HG03442 (cell line): ENCODE measurements at regions not wholly inside any gene's neighbourhood (a gene's known extent, or its start where the extent isn't known, plus 50 kb on each side); places are given as distances from the start of the nearest gene placed in this dataset.
"Not testable (repeated sequence)": the region's sequence is repeated elsewhere in the genome, so short reads cannot be mapped to it uniquely, and the experiment has no call there.

Source experiments
- ATAC-seq: cut with Tn5 transposase; IDR thresholded peaks from one replicate; pipeline ENCODE4 v1.9.1; 2021; ENCODE audit warnings: mild to moderate bottlenecking, moderate library complexity; ENCODE audit not compliant: unreplicated experiment

DNA sequence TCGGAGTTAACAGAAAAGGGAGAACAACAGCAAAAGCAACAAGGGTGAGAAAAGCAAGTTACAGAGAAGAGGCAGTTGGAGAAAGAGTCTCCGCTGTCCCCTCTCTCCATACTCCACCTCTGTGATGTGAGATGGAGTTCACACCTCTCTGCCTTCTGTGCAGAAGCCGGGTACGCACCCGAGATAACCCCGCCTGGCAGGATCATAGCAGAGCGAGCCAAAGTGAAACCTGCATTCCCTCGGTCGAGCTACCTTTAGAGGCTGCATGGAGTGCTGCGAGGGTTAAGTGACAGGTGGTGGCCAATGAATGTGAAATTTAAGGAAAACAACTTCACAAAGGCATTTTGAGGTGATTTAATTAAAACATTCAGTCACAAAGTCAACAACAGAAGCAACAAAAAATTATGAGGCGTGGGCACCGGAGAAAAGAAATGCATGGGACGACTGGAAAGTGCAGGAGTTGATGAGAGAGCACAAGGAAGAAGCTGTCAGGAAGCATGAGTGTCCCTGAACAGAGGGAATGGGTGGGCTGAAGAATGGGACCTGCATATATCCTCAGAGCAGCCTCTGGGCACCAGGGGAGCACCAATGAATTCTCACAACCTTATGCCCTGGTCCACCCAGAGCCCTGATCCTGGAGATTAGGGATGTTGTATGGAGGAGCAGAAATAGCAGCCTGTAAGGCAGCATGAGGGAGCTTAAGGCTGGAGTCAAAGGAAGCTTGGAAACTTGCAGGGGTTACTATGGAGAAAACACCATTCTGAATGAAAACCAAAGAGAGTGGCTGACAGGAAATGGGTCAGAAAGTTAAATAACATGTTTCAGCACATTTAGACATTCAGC, 208.3 kb downstream of the EMP1 start:
- no peak for ATAC-seq

DNA sequence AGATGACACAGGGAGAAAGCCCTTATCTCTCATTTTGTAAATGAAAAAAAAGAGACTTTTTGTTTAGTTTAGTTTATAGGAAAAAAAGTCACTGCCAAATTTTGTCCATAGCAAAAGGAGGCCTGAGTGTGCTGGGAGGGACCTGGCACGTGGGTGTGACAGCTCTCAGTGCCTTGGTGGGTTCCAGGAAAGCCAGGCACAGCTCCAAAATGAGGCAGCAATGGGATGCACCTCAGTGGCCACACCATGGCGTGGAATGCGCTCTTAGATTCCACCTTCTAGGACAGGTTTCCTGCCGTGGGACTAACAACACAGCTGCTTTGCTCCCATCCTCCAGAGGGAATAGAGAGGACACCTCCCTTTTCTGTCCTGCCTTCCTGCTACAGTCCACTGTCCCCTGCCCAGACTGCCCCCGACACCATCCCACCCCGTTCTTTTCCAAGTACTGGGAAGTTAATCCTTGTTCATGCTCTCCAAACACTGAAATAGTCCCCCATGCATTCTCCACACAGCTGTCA, 207.6 kb downstream of the EMP1 start:
- ATAC-seq: no peak

DNA sequence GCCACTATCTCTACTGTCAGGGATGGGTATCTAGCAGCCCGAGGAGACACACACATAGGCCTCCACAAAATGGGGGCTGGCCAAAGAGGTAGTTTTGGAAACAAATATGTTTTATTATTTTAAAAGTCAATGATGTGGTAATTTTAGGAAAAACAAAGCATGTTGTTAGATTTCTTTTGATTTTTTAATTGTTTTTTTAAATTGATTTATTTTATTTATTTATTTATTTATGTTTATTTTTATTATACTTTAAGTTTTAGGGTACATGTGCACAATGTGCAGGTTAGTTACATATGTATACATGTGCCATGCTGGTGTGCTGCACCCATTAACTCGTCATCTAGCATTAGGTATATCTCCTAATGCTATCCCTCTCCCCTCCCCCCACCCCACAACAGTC, 194.8 kb downstream of the EMP1 start:
- not testable (repeated sequence) for ATAC-seq

DNA sequence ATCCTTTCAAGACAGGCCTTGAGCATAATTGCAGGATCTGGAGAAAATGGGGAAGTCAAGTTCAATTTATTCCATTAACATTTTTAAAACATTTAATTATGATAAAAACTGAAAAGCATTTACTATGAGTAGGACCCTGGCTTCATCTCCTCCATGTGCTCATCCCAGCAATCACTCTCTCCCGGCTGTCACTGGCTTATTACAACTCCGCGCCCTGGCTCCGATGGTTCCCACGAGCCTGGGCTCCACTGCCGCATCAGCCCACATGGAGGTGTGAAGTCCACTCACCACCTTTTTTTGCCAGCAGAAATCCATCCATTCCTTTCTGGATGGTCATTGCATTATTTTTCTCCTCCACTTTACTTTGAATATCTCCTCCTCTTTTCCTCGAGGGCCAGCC, 194.4 kb downstream of the EMP1 start:
- ATAC-seq: no peak

DNA sequence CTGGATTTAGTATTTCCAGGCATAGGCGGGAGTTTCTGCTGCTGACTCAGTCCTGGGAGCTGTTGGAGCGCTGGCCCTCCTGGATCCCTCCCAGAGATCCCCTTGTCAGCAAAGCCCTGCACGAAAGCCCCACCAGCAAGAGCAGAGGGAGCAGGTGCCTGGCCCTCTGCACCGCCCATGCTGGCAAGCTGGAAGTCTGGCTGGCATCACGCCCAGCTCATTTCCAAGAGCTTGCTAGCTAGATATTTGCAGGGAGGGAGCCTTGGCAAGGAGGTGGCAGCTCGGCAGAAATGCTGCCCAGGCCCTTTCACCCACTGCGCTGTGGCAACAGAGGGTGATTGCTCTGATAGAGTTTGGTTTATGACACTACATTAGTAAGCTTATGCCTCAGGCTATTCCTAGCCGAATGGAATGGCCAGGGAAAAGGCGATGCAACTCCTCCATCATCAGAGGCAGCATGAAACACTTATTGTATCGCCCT, 193.9 kb downstream of the EMP1 start:
- ATAC-seq: no peak

DNA sequence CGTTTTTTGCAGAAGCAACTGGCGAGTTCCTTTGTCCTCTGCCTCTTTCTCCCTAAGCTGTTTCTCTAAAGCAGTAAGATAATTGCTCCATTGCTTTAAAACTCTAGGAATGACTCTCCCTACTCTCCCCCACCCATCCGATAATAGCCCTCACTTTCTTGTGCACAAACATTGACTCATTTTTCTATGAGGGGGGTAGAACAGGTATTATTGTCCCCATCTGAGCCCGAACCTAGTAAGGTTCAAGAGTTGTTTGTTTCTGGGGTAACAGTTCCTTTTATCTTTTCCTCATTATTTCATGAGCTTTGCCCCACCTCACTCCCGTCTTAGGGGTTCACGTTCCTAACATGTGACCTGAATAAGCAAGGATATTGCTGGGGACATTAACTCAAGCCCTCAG, 190.6 kb downstream of the EMP1 start:
- no peak for ATAC-seq

DNA sequence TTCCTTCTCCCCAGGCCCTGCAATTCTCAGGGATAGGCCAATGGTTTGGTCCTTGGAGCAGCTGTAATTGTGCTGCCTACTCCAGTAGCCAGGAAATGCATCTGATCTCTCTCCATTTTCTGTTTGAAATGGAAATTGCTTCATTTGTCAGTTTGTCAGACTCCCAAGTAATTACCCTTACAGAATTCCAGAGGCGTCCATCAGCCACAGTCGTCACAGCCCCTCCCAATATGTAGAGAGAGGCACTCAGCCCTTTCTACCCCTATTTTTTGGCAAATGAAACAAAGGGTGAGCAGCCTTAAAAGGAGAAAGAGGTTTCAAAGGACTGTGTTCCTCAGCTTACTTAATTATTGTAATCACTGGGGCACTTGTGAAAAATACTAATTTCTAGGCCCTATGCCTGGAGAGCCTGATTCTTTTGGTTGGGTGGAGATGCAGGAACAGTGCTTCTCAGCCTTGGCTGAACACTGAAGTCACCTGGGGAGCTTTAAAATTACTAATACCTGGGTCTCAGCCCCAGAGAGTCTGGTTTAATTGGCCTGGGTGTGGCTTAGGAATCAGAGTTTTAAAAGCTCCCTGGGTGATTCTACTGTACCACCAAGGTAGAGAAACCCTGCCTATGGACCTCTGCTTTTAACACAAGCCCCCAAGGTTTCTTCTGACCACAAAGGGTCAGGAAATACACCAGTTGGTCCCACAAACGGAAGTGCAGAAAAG, 190.0 kb downstream of the EMP1 start:
- no peak for ATAC-seq

DNA sequence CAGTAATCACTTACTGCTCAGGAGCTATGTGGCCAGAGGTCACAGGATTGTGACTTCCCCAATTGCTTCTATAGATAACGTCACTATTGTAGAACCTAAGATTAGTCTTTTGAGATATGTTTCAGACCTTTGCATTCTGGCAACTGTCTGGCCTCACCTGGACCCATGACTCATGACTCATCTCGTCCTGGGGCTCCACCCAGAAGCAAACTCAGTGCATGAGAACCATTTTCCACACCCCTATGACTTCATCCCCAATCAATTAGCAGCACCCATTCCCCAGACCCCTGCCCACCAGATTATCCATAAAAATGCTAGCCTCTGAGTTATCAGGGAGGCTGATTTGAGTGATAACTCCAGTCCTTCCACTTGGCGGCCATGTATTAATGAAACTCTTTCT, 186.9 kb downstream of the EMP1 start:
- no peak for ATAC-seq

DNA sequence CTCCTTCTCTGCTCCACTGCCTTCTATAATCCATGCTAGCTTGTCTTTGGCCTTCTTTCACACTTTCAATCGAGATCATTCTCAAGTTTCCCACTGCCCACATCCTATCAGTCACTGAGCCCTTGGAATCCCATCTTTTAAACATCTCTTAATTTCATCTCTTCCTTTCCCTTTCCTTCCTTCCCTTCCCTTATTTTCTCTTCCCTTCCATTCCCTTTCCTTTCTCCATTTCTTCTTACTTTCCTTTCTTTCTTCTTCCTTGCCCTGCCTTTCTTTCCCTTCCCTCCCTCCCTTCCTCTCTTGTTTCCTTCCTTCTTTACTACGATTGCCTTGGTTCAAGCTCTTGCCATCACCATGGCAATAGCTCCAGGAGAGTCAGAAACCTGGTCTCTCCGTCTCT, 183.8 kb downstream of the EMP1 start:
- ATAC-seq: no peak

DNA sequence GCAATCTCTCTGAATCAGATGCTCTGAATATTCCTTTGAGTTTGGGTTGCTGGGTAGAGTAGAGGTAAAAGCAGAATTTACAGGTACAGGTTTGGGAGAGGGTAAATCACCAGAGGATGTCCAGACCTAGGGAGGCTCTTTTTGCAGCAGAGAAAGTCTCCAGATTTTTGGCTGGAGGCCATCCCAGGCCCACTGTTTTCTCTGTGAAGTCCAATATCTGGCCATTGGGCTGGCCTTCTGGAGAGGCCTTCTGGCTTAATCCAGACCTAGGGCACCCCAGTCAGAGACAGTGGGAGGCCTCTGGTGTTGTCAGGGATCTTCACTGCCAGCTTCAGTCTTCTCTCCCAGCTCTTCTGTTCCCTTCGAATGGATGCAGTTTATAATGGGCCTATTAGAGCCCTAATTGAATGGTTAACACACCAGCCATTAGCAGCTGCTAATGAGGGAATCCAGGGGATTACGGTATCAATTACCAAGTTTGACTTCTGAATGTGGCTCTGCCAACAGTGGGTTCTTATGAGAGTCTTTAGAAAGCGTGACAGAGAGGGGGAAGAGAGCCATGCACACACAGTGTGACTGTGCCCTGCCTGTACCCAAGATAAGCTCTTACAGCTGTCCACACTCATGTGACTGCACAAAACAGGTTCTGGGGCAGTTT, 183.1 kb downstream of the EMP1 start:
- no peak for ATAC-seq

DNA sequence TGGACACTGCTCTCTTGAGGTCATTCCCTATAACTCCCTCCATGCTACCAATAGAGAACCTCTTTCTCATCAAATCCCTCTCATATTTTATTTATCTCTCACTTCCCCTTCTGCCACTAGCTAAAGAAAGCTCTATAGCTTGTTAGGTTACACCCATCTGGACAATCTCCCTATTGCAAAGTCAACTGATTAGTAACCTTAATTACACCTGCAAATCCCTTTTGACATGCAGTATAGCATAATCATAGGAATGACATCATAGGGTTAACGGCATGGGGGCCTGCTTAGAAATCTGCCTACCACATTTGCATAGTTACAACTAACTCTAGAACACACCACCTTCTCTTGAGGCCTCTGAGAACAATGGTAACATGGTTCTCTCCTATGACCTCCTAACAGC, 181.2 kb downstream of the EMP1 start:
- no peak for ATAC-seq

DNA sequence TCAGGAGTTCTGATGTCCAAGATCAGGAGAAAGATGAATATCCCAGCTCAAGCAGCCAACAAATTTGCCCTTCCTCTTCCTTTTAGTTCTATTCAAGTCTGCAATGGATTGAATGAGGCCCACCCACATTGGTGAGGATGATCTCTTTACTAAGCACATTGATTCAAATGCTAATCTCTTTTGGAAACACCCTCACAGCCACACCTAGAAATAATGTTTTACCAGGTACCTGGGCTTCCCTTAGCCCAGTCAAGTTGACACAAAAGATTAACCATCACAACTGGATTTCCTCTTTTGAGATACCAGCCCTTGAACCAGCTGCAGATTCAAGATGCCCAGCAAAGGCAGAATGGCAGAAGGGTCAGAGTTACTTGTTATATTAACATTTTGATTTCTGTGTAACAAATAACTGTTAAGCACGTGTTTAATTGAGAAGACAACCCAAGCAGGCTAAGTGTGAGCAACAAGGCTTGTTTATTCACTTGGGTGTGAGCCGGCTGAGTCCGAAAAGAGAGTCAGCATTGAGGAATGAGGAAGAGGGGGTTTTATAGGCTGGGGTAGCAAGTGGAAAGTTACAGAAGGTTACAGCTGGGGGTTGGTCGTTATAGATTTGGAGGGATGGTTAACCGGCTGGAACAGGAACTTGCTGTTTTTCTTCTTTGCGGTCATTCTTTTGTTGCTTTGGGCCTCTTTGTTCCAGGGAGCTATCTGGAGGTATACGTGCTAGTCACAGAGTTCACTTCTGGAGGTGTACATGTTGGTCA, 180.3 kb downstream of the EMP1 start:
- no peak for ATAC-seq

DNA sequence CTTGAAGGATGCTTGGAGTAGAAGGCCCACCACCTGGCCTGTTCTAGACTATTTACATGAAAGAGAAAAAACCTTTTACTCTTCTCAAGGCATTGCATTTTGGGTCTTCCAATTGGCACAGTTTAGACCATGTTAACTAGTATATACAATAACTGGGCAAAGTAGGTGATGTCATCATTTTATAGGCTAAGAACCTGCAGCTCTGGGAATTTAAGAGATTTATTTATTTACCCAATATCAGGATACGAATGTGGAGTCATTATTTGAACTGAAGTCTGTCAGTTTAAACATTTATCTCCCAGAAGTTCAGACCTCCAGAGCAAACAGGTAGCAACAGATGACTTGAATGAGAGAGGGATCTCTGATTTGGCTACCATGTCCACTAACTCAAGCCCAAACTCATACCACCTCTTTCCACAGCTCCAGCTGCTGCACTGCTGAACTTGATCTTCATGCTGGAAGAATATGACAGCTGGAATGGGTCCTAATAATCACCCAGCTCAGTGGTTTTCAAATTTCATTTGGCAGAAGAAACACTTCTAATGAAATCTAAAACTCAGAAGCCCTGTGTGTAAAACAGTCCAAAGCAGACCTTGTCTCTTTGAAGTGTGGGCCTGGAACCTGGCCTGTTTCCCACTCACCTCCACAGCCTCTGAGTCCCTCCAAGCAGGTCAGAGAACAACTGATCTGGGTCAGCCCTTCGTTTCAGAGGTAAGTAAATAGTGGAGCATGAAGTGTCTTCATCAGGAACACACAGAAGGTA, 179.2 kb downstream of the EMP1 start:
- ATAC-seq: no peak

DNA sequence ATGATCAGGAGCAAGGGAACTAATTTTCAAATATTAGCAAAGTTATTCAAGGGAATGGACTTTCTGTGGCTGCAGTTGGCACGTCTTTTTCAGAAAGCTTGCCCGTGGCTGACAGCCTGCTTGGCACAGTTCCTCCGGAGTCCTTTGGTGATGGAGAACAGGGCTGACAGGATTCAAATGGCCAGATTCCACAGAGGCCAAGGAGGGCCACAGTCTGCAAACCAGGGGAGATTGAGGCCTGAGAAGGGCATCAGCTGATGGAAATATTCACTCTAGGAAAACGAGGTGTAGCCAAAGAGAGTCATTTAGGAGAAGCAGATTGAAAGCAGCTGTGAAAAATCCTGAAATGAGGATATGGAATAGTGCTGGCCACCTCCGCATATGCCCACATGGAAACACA, 178.3 kb downstream of the EMP1 start:
- no peak for ATAC-seq

DNA sequence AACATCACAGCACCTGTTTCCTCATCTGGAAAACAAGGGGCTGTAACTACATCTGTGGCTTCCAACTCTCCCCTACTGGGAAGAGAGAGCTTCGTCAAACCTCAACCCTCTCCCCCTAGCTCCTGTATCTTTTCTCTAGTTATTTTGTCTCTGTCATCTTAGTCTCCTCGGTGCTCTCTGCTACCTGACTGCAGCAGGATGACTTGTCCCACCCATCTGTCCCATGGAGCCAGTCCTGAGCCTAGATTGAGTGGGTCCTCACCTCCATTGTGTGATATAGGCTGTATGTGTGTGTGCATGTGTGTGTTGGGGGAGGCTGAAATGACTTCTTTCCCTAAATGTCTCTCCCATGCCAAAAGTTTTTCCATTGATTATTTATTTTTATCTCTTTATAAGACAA, 177.3 kb downstream of the EMP1 start:
- no peak for ATAC-seq

DNA sequence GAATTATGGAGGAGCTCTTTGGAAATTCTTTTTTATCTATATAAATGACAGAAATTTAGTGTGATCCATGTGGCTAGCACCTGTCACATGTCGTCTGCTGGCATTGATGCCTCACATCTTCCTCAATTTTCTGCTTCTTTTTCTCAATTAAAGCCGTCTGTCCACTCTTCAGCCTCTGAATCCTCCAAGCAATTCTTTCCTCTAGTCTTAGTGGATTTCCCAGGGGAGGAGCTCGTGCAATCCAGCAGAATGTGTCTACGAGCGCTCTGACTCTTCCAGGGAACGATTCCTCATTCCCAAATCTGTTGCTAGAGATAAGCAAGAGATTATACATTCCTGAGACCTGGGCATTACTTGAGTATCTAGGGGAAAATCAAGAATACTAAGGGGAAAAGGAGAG, 176.6 kb downstream of the EMP1 start:
- ATAC-seq: no peak

DNA sequence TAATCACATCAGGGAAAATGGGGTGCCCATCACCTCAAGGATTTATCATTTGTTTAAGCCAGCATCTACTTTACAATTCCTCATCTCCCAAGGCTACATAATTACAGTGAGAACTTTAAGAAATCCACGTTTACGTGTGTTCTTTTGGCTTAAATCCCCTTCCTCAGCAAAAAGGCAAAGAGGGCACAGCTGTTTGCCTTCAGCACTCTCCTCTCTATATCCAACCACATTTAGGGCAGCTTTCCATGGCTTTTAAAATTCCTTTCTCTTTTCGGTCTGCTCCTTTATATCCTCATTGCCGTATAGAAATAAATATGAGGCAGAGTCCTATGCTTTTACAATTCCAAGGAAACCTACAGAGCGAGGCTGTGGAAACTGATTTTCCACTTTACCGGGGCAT, 175.9 kb downstream of the EMP1 start:
- no peak for ATAC-seq

DNA sequence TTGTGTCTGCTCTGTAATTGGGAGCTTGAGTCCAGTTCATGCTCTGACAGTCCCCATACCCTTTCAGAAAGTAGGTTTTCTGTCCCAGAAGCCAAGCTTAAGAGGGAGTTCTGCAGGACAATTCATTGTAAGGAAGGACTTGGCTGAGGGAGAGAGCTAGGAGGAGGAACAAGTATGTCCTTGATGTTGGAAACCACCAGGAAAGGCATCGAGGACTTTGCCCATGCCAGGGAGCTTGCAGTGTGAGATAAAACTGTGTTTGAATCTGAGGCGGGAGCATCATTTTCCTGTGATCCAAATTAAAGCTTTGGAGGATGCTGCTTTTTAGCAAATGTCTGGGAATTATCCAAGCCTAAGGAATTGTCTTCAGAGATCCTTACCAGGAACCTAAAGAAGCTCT, 175.3 kb downstream of the EMP1 start:
- ATAC-seq: no peak

DNA sequence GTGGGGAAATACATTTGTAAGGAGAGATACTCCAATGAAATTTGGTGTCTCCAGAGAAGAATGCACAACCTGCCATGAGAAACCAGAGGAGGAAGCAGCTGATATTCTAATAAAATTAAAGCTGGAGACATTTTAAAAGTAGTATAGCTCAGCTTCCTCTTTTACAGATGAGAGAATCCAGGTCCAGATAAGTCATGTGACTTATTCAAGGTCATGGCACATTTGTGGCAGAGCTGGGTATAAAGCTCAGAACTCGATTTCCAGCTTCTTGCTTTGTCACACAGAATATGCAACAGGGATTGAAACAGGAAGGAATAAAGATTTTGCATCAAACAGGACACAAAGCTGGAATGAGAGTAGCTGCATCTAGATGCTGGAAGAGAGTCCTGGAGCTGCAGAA, 174.8 kb downstream of the EMP1 start:
- ATAC-seq: no peak

DNA sequence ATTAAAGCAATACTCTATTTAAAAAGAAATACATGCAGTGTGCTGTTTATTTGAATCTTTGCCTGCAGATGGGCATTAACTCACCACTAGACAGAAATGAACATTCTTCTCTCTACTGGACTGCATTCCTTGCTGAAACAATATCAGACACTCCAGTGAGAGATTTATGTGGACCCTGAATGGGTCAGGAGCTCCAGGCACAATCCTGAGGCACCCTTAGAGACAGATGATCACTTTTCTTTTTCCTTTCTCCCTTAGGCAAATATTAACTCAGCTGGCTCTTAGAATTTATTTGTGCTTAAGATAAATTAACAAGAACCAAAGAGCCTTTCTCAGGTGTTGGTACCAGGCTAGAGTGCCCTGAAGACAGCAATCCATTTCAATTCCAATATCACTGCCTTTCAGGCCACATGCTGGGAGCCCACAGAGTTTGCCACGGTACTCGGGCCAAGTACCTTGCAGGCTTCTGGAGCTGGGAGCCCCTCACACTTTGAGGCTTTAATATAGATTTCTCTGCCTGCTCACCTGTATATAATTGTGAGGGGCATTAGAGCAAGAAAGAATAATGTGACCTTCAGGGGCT, 173.0 kb downstream of the EMP1 start:
- no peak for ATAC-seq
